NCI-H526 treated with DMSO at 0.1 percent for 48 hours (cell line): ENCODE measurements at regions not wholly inside any gene's neighbourhood (a gene's known extent, or its start where the extent isn't known, plus 50 kb on each side); places are given as distances from the start of the nearest gene placed in this dataset.

Source experiments
- DNase-seq: peaks from one replicate; lab custom pipeline; 2025; lab: John Stamatoyannopoulos, UW

DNA sequence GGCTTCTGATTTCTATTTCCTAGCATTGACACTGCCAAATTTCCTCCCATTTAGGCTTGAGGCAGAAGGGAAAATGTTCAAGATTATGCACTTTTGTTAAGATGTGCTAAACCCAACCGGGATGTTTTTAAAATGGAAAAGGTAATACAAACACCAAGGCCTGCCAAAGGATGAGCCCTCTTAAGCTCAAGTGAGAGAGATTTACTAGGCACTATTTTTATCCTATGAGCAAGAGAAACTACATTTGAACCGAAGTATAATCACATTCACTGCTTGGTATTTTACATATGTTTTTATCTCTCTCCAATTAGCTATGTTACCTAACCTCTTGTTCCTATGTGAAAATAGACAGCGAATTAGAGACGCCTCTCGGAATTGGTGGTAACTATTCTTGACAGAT lies 295.8 kb downstream of the GABRB3 start:
- DNase-seq = no peak

DNA sequence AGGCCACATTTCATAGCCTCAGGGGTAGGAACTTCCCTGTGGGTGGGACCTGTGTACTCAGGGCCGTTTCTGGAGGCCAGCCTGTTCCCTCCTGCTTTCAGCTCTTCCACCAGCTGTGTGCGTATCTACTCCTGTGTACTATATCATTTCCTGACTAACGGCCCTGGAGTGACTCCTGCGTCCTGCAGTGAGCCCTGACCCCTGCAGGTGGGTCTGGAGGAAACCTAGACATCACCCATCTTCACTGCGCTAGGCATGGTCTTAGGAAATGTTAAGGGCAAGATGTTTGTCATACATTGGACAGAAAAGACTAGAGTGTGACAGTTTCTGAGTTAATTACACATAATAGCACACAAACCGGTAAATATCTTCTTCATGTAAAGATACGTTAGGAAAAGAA lies 297.3 kb downstream of the GABRB3 start:
- no peak for DNase-seq

DNA sequence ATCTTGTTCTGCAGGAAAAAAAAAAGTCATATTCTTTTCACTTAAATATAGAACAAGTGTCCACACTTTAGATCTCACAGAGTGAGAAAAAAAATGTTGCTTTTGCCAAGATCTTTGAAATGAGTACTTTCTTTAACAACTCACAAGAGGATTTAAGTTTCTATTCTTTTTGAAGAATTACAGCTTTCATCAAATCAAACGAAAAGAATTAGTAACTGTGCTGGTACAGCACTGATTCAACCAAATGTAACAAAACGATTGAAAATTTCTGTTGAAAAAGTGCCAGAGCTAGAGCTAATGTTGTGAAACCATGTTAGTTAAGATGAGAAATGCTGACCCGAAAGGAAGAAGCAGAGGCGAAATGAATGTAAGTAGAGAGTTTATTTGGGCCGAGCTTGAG lies 300.2 kb downstream of the GABRB3 start:
- no peak for DNase-seq

DNA sequence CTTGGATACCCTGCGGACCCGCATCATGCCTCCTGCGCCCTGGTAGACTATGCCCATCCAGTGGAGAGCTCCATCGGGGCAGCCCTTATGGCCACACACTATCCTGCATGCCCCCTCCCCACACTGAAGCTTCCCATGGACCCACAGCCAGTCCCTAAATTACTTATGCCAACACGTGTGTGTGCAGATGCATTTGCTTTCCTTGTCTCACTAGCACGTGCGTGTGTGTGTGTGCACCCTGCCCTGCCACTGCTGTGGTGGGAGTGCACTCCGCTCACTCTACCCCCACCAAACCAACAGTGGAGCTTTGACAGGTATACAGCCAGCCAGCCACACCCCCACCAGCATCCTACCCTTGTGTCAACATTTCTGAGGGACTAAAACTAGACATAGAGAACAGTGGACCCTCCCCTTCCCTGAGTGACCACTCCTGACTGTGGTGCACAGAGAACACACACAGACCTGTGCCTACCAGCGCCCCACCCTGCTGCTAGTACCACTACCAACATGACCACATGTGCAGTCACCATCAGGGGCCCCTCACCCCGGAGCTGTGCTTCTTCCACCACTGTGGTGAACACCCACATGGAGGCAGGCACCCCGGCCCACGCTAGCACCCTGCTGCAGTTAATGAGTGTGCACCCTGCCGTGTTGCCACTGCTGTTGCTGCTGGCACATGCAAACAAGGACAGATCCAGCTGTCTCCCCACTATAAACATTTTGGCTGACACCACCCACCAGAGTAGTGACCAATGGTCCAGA lies 310.8 kb downstream of the GABRB3 start:
- no peak for DNase-seq

DNA sequence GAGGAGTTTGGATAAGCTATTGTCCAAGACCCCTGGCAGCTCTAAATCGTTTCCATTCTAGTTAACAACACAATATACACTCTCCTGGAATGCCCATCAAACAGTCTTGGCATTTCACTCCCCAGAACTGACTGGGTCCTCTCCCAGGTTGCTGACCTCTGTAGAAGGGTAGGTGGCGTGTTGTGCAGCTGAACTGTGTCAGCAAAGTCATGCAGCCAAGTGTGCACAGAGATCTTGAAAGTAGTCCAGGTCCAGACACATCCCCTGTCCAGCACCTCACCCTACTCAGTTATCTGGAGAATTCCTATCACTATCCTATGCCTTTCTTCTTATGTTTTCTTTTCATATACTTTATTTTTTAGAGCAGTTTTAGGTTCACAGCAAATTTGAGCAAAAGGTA lies 312.7 kb downstream of the GABRB3 start:
- no peak for DNase-seq

DNA sequence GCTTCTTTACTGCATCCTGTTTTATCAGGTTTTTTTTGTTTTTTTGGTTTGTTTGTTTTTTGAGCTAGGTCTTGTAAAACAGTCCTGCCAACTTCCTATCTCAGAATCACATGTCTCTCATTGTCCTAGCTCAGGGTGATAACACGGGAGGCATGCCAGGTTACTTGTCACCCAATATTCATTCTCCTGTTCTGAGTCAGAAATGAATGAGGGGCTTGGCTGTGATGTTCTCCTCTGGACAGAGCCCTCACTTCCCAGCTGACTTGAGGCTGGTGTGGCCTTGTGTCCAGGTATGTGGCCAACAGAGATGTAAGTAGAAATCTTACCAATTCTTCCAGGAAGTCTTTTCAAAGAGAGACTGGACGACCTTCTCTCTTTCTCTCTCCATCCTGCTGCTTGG lies 317.0 kb downstream of the GABRB3 start:
- DNase-seq = no peak

DNA sequence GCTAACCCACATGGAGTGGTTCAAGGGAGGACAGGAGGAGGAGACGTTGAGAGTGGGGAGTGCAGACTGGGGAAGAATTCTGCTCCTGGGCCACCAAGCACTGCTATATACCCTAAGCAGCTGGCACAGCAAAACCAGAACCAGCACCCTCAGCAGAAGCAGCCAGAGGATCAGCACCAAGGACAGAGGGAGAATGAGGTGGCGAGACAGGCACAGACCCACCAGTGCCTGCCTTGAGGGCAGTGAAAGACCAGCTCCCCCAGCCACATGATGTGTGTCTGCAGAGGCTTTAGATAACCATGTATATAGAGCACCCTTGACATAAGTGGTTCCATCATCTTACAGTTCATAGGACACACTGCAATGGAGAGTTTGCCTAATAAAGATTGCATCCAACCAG lies 319.0 kb downstream of the GABRB3 start:
- DNase-seq = no peak

DNA sequence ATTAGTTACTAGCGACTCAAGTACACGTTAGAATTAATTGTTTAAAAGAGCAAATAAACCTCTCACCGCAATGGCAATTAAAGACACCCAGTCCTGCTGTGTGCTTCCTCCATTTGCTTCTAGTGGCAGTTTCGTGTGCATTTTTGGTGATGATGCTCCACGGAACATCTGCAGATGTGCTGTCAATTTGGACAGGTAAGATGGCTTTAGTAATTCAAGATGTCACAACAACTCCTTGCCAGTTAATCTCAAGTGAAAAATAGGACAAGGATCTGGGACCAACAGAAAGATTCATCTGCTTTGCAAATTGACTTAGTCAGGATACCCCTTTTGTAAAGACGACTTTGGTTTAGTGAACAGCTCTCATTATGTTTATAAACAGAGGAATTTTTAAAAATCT lies 320.9 kb downstream of the GABRB3 start:
- no peak for DNase-seq

DNA sequence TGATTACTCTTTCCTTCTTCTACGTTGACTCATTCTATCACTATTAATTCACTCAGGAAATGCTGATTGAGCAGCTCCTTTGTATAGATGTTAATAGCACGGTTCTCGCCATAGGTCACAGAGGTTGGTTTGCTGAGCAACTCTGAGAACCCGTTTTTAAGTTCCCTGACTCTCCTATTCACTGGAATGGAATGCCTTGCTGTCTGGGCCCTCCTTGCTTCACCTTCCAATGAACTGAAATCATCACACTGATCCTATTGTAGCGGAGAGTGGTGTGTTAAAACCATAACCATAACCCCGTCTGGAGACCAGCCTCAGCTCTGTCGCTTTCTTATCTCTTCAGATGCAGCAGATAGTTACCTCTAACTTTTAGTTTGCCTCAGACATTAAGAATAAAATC lies 323.6 kb downstream of the GABRB3 start:
- DNase-seq = no peak

DNA sequence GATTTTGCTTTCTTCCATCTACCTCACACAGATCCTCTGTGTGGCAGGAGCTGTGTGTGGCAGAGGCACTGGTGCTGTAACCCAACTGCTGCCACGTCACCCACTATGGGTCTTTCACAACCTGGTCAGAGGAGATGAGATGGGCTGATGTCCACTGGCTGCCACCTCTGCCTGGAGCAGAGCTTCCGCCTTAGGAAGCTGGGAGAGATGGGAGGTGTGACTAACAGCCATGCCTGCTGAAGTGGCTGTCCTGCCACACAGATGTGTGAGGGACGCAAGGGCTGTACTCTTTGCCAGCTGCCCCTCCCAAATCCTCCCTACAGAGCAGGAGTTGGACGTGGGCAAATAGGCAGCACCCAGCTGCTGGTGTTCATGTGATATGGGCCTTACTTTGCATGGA lies 329.5 kb downstream of the GABRB3 start:
- no peak for DNase-seq

DNA sequence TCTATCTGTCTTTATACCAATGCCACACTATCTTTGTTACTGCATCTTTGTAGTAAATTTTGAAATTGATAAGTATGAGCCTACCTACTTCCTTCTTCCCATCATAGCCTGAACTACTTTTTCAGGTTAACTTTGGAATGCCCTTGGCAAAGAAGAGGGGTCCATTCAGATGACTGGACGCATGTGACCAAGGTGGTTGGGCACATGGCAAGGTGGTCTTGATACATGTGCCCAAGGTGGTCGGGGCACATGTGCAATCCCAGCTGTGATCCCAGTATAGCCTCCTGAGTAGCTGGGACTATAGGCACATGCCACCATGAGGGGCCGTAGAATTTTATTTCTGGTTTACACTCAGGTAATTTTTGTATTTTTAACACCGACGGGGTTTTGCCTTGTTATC lies 330.2 kb downstream of the GABRB3 start:
- no peak for DNase-seq

DNA sequence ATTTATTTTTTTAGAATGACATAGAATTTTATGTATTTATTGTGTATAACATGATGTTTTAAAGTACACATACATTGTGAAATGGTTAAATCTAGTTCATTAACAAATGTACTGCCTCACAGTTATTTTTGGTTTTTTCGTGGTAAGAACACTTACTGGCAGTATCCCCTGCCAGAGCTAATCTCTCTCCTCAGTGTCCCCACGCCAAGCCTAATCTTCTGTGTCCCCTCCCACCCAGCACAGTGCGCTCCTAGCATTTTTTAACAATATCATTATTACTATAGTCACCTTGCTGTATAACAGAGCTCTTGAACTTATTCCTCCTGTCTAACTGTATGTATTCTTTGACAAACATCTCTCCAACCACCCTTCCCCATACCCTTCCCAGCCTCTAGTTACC lies 333.2 kb downstream of the GABRB3 start:
- DNase-seq = no peak

DNA sequence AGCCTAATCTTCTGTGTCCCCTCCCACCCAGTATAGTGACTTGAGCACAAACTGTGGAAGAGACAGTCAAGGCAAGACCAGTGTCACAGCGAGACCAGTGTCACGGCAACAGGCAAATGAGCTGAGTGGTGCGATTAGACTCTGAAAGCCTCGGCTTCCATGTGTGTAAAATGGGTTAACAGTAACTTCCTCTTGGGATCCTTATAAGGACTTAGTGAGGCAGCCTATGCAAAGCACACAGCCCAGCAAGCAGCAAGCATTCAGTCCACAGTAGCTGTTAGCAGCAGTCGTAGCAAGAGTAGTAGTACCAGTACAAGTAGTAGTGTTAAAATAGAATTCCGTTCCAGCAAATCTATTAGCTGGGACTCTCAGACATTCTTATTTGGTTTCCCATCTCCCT lies 334.1 kb downstream of the GABRB3 start:
- DNase-seq = peak; percentile 33

DNA sequence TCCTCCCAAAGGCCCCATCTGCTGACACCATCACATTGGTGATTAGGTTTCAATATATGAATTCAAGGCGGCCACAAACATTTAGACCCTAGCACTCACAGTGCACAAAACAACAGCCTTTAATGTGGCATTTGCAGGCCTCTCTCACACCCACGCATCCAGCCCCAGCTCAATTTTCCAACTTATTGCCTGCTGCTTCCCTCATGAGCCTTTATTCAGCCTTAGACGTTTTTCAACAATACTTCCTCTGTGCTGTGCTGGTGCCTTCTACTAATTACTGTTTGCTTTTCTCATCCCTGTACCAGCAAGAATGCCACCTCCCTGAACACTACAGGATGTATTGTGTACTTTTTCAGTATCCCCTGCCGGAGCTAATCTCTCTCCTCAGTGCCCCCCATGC lies 334.6 kb downstream of the GABRB3 start:
- peak; percentile 48 for DNase-seq

DNA sequence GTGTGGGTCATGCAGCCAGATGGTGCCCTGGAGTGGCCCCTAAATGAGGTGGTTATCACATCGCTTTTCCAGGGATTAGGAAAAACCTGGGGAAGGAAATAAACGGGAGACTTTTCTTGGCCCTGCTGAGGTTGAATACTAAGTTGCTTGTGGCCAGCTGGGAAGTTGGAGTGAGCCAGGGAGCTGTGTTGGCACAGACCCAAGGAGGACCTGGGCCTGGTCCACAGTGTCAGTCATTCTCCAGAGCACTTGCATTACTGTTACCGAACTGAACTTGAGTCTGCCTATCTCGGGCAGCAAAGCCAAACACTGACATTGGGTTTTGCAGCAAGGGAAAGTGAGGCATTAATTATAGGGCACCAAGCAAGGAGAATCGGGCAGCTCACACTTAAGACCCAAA lies 339.0 kb downstream of the GABRB3 start:
- no peak for DNase-seq

DNA sequence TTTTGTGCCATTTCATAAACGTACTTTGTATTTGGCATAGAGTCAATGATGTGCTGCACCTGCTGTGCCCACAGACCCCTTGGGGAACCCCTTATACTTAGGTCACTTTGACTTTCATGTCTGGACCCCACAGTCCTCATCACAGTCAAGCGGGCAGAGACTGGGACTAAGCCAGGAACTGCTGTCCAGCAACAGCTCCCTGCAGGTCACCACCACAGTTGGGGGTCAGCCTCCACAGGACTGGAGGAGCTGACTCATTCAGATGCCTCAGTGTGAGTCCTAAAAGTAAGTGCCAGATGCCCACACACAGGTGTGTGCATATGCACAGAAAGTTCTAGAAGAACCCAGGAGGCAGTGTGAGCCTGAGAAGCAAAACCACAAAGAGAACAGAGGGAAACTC lies 339.8 kb downstream of the GABRB3 start:
- no peak for DNase-seq

DNA sequence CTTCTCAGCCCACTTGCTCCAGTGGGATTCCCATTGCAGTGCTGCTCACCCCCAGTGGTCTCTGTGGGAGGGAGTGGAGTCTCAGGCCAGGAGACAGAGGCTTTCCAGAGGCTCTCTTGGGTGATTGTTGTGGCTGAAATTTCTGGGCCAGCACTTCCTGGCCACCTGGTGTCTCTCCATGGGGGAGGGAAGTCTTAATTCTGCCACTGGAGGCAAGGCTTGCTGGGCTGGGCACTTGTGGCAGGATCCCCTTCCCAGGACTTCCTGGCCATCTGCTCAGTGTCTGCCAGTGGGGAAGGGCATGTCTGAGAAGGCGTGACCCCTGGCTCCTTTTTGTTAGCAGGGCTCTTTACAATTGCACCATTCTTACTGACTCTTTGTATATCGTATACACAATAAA lies 351.8 kb downstream of the GABRB3 start:
- no peak for DNase-seq

DNA sequence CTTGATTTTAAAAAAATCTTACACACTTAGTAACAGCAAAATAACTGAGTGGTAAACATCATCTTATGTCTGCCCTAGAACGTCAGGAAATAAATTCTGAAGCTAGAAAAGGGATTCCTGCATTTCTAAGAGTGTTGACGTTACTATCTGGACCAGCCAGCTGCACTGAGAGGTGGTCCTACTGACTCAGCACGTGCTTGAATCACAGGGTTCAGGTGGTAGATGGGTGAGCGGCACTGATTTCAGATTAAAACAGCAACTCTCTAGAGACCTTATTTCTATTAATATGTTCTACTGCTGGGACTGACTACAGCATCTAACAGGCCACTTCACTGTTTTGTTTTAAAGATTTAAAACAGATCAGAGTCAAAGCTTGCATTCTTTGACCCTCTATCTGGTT lies 377.2 kb downstream of the GABRB3 start:
- no peak for DNase-seq

DNA sequence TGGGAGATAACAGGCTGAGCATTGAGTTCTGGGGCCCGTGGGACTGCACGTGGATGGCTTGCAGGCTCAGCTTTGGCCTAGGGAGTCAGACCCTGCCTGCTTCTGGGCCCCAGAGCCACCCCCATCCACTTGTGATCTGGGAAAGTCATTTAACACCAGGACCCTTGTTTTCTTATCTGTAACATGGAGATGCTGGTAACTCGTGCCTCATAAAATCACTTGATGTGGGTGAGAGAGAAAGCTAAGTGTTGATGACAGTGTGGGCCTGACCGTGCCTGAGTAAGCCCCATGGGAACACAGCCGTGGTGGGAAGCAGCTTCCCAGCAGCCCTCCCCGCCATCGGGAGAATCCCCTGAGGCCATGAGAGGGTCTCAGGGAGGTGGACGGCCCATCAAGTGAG lies 378.1 kb downstream of the GABRB3 start:
- no peak for DNase-seq

DNA sequence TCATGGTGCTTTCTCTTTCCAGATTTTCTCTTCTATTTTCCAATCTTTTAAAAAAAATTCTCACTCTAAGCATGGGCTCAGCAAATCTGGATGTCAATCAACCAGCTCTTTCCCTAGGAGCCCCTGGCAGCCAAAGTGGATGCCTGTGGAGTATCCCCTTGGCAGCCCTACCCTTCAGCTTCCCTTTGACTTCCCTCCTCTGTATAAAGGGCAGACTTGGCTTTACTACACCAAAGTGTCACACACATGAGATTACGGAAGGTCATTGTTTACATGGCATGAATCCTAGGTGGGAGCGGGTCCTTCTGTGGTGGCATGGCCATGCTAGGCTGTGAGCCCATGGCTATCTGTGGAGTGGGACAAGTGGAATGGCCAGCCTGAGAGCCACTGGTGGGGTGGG lies 379.9 kb downstream of the GABRB3 start:
- no peak for DNase-seq

DNA sequence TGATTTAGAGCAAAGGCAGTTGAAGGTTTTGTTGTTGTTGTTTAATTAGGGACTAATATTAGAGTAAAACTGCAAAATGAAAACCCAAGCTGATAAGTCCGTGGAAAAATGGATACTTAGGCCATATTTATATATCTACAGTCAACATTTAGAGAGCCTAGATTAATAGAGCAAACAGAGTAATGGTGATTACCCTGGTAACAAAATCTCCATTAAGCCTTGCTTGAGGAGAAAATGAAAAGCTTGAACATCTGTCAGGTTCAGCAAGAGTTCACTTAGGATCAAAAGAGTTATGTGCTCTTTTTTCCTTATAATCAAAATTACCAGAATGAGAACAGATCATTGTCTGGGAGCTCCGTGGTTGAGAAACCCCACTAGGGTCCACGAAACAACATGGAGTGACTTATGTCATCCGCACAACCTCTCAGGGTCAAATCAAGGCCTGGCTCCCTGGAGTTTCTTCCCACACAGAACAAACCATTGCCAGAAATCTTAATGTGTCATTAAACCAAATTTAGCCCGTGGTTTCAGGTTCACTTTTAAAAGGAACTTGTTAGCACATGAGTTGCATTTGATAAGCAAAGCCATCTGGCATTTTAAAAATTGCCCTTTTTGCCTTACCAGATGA lies 381.2 kb downstream of the GABRB3 start:
- no peak for DNase-seq

DNA sequence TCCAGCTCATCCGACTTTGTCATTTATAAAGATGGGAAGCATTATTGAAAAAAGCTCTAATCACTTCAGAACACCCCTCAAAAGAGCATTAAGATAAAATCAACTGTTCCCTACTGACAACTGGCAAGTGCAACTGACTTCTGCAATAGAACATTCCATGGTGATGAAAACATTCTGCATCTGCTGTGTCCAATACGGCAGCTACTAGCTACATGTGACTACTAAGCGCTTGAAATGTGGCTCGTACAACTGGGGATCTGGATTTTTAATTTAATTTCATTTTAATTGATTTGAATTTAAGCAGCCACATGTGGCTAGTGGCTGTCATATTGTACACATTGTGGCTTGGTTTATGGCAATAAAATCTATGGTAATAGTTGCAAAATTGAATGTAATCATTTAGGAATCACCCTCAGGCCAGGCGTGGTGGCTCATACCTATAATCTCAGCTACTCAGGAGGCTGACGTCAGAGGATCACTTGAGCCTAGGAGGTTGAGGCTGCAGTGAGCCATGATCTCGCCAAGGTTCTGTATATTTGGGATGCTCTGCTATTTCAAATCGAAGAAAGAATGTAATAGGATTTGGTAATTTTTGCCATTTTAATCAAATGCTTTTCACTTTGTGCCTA lies 390.3 kb downstream of the GABRB3 start:
- no peak for DNase-seq

DNA sequence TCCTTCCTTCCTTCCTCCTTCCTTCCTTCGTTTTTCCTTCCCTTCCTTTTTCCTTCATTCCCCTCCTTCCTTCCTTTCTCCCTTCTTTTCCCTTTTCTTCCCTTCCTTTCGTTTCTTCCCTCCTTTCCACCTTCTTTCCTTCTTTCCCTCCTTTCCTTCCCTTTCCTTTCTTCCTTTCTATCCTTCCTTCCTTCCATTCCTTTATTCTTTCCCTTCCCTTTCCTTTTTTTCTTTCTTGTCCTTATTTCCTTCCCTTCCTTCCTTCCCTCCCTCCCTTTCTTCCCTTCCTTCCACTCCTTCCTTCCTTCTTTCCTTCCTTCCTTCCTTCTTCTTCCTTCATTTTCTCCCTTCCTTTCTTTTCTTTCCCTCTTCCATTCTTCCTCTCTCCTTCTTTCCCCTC lies 394.6 kb downstream of the GABRB3 start:
- no peak for DNase-seq

DNA sequence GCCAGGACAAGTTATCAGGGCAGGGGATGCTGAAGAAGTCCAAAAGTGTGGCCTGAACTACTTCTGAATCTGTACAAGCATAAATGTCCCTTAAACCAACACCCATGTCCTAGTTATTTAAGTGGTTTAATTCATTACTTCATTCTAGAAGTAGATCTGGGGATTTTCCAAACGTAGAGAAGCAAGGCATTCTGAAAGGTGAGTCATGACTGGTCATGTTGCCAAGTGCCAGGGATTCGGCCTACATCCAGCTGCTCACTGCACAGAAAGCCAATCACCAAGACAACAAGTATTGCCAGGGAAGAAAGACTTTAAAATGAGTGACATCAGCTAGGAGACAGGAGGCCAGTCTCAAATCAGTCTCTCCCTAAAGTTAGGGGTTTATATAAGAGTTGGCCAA lies 396.6 kb downstream of the GABRB3 start:
- no peak for DNase-seq
